ENCODE measurements at regions not wholly inside any gene's neighbourhood (a gene's known extent, or its start where the extent isn't known, plus 50 kb on each side); places are given as distances from the start of the nearest gene placed in this dataset.
"Not testable (repeated sequence)": the region's sequence is repeated elsewhere in the genome, so short reads cannot be mapped to it uniquely, and the experiment has no call there.

- peak in 1 of 2 donors; percentile 25 for DNase-seq (ENCODE audit: low spot score in 2 of 2)
- intact Hi-C loops (cut with DNase I; ENCODE audit: low total_unique reads), result no loop called here
- Histone ChIP-seq H3K9me3 (no peaks in the 10 kb centered on the region), H3K4me3 (no peak overlapping the region), H3K4me1 (no peaks in the 10 kb centered on the region), H3K27ac (no peak overlapping the region), H3K27me3 (no peaks in the 10 kb centered on the region), H3K36me3 (no peaks in the 10 kb centered on the region)
- TF ChIP-seq POLR2AphosphoS5 (IDR thresholded peaks at IDR 0.05), result no peak
- no peak for TF ChIP-seq POLR2A (IDR thresholded peaks at IDR 0.05)
These were observed 978.1 kb downstream of the C4orf33 start for GRCh38 chr4:130074096-130074495.

DNA sequence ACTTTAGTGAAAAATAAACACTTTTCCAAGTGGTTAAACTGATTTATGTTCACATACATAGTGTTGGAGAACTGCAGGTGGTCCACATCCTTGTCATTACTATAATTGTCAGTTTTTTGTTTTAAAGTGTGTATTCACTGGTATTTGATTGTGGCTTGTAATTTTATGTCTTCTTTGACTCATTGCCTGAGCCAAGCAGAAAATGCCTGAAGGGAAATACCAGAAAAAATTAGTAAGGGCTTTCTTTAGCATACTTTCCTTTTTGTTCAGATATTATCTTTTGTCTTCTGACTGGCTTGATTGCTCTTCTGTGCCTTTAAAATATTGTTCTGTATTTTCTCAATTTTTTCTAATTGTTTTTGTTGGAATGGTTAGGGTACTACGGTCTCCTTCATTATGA, 981.3 kb downstream of the C4orf33 start:
- Histone ChIP-seq H3K4me3 (no peak overlapping the region), H3K27ac (no peak overlapping the region), H3K36me3 (no peaks in the 10 kb centered on the region), H3K27me3 (no peaks in the 10 kb centered on the region), H3K9me3 (no peaks in the 10 kb centered on the region), H3K4me1 (no peaks in the 10 kb centered on the region)
- TF ChIP-seq POLR2AphosphoS5 (IDR thresholded peaks at IDR 0.05), result no peak
- no peak for TF ChIP-seq POLR2A (IDR thresholded peaks at IDR 0.05)
- TF ChIP-seq, protein P1, sequence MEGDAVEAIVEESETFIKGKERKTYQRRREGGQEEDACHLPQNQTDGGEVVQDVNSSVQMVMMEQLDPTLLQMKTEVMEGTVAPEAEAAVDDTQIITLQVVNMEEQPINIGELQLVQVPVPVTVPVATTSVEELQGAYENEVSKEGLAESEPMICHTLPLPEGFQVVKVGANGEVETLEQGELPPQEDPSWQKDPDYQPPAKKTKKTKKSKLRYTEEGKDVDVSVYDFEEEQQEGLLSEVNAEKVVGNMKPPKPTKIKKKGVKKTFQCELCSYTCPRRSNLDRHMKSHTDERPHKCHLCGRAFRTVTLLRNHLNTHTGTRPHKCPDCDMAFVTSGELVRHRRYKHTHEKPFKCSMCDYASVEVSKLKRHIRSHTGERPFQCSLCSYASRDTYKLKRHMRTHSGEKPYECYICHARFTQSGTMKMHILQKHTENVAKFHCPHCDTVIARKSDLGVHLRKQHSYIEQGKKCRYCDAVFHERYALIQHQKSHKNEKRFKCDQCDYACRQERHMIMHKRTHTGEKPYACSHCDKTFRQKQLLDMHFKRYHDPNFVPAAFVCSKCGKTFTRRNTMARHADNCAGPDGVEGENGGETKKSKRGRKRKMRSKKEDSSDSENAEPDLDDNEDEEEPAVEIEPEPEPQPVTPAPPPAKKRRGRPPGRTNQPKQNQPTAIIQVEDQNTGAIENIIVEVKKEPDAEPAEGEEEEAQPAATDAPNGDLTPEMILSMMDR (IDR thresholded peaks at IDR 0.05), result no peak
- DNase-seq (ENCODE audit: low spot score in 2 of 2), result no peak
- intact Hi-C loops (cut with DNase I; ENCODE audit: low total_unique reads), result no loop called here

GRCh38 chr4:130079027-130079426, 983.1 kb downstream of the C4orf33 start:
- intact Hi-C loops (cut with DNase I; ENCODE audit: low total_unique reads); H3K27me3 ChIP-seq; H3K4me3 ChIP-seq; H3K36me3 ChIP-seq; H3K4me1 ChIP-seq; DNase-seq (ENCODE audit: low spot score in 2 of 2); H3K27ac ChIP-seq; H3K9me3 ChIP-seq: not testable (repeated sequence)

- H3K27ac ChIP-seq, result no peak overlapping the region
- H3K4me3 ChIP-seq, result no peak overlapping the region
- TF ChIP-seq, protein P1 (IDR thresholded peaks at IDR 0.05), result no peak
- TF ChIP-seq POLR2AphosphoS5 (IDR thresholded peaks at IDR 0.05) (no peak), POLR2A (IDR thresholded peaks at IDR 0.05) (no peak)
- no peaks in the 10 kb centered on the region for H3K9me3 ChIP-seq
- no peak for DNase-seq (ENCODE audit: low spot score in 2 of 2)
- intact Hi-C loops (cut with DNase I; ENCODE audit: low total_unique reads), result no loop called here
- H3K36me3 ChIP-seq, result no peaks in the 10 kb centered on the region
- H3K4me1 ChIP-seq, result no peaks in the 10 kb centered on the region
- no peaks in the 10 kb centered on the region for H3K27me3 ChIP-seq
These were observed 985.0 kb downstream of the C4orf33 start for GRCh38 chr4:130080872-130081451.

DNA sequence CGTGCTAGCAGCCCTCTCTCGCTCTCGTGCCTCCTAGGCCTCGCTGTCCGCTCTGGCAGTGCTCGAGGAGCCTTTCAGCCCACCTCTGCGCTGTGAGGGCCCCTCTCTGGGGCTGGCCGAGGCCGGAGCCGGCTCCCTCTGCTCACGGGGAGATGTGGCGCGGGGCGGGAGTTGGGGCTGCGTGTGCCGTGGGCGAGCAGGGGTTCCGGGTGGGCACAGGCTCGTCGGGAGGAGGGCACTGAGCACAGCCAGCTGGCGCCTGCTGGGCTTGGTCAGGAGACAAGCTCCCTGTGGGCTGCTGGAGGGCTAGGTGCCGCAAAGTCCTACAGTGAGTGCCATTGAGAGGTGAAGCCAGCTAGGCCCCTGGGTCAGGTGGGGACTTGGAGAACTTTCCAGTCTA, 994.5 kb downstream of the C4orf33 start:
- TF ChIP-seq, protein P1 (IDR thresholded peaks at IDR 0.05), result no peak
- no peak for TF ChIP-seq POLR2AphosphoS5 (IDR thresholded peaks at IDR 0.05)
- TF ChIP-seq POLR2A (IDR thresholded peaks at IDR 0.05), result no peak
- H3K27me3 ChIP-seq, result no peaks in the 10 kb centered on the region
- H3K27ac ChIP-seq, result no peak overlapping the region
- no peak overlapping the region for H3K4me3 ChIP-seq
- intact Hi-C loops (cut with DNase I; ENCODE audit: low total_unique reads), result no loop called here
- no peak for DNase-seq (ENCODE audit: low spot score in 2 of 2)
- no peaks in the 10 kb centered on the region for H3K4me1 ChIP-seq
- H3K9me3 ChIP-seq, result no peaks in the 10 kb centered on the region
- no peaks in the 10 kb centered on the region for H3K36me3 ChIP-seq

GRCh38 chr4:130092187-130093015, 996.4 kb downstream of the C4orf33 start:
- no peaks in the 10 kb centered on the region for H3K36me3 ChIP-seq
- TF ChIP-seq POLR2A (IDR thresholded peaks at IDR 0.05) (no peak), POLR2AphosphoS5 (IDR thresholded peaks at IDR 0.05) (no peak)
- TF ChIP-seq, protein P1 (IDR thresholded peaks at IDR 0.05), result no peak
- H3K4me3 ChIP-seq, result no peak overlapping the region
- no peaks in the 10 kb centered on the region for H3K4me1 ChIP-seq
- intact Hi-C loops (cut with DNase I; ENCODE audit: low total_unique reads), result no loop called here
- no peak overlapping the region for H3K27ac ChIP-seq
- H3K9me3 ChIP-seq, result no peaks in the 10 kb centered on the region
- H3K27me3 ChIP-seq, result no peaks in the 10 kb centered on the region
- no peak for DNase-seq (ENCODE audit: low spot score in 2 of 2)
